ENCODE measurements at regions not wholly inside any gene's neighbourhood (a gene's known extent, or its start where the extent isn't known, plus 50 kb on each side); places are given as distances from the start of the nearest gene placed in this dataset.

DNA sequence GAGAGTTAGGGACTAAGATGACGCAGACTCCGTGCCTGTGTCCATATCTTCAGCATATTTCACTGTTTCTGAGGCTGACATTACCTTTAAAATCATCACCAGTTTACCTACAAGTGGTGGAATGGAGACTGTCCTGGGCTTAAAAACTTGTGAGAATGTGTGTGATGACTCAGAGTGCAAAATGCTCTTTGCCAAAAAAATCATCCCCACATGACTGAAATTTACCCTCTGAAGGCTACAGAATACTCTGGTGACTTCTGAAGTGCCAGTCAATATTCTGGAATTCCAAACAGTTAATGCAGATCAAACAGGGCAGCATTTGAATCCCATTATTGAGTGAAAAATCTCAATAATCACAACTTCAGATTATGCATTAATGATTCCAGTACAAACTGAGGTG, 901.4 kb downstream of the EFNB2 start:
- TF ChIP-seq, protein P1, sequence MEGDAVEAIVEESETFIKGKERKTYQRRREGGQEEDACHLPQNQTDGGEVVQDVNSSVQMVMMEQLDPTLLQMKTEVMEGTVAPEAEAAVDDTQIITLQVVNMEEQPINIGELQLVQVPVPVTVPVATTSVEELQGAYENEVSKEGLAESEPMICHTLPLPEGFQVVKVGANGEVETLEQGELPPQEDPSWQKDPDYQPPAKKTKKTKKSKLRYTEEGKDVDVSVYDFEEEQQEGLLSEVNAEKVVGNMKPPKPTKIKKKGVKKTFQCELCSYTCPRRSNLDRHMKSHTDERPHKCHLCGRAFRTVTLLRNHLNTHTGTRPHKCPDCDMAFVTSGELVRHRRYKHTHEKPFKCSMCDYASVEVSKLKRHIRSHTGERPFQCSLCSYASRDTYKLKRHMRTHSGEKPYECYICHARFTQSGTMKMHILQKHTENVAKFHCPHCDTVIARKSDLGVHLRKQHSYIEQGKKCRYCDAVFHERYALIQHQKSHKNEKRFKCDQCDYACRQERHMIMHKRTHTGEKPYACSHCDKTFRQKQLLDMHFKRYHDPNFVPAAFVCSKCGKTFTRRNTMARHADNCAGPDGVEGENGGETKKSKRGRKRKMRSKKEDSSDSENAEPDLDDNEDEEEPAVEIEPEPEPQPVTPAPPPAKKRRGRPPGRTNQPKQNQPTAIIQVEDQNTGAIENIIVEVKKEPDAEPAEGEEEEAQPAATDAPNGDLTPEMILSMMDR (IDR thresholded peaks at IDR 0.05): no peak
- TF ChIP-seq POLR2A (IDR thresholded peaks at IDR 0.05): no peak
